H1 (cell line): ENCODE measurements at regions not wholly inside any gene's neighbourhood (a gene's known extent, or its start where the extent isn't known, plus 50 kb on each side); places are given as distances from the start of the nearest gene placed in this dataset.

Experiments
- BRCA1 ChIP-seq: IDR thresholded peaks from 2 replicates; pipeline ENCODE4 v1.6.1; 2012; ENCODE audit warnings: low read depth, low read length, improper control_type of control experiment
- CEBPB ChIP-seq: IDR thresholded peaks from 2 replicates; pipeline ENCODE4 v1.6.1; 2012; ENCODE audit warnings: low read depth, low read length
- CTCF ChIP-seq, 3 experiments: IDR thresholded peaks; 1 replicate in 2 of 3; 2 replicates in 1 of 3; pipeline versions ENCODE4 v1.5.1 to v1.6.1; 2011; ENCODE audit warnings: low read length in 3 of 3, mild to moderate bottlenecking in 3 of 3, inconsistent platforms in 2 of 3, low read depth in 1 of 3, moderate library complexity in 1 of 3; ENCODE audit not compliant: insufficient read depth in 1 of 3; ENCODE audit errors: control extremely low read depth in 1 of 3
- EP300 ChIP-seq, 2 experiments: IDR thresholded peaks; 1 replicate in 1 of 2; 2 replicates in 1 of 2; pipeline ENCODE4 v1.6.1; 2011 to 2012; ENCODE audit warnings: low read depth in 2 of 2, low read length in 2 of 2, mild to moderate bottlenecking in 2 of 2, borderline replicate concordance in 1 of 2, inconsistent platforms in 1 of 2, moderate library complexity in 1 of 2
- EZH2 ChIP-seq: fragments of 200-600 bp; sonication (generic); IDR thresholded peaks from 2 replicates; pipeline ENCODE4 v1.7.1; 2012; ENCODE audit warnings: low read depth, mild to moderate bottlenecking, moderate library complexity, low read length, inconsistent platforms; ENCODE audit not compliant: severe bottlenecking
- GTF2F1 ChIP-seq: IDR thresholded peaks from 2 replicates; pipeline ENCODE4 v1.6.1; 2012; ENCODE audit warnings: low read depth, low read length, improper control_type of control experiment, borderline replicate concordance
- POLR2A ChIP-seq, 2 experiments: IDR thresholded peaks; 1 replicate in 1 of 2; 2 replicates in 1 of 2; pipeline ENCODE4 v1.6.1; 2011; ENCODE audit warnings: low read depth in 2 of 2, low read length in 2 of 2, mild to moderate bottlenecking in 2 of 2; ENCODE audit errors: control extremely low read depth in 1 of 2
- POLR2AphosphoS5 ChIP-seq: IDR thresholded peaks from 2 replicates; pipeline ENCODE4 v1.6.1; 2011; ENCODE audit warnings: low read depth, low read length
- RAD21 ChIP-seq, 2 experiments: IDR thresholded peaks in 1 of 2; conservative IDR thresholded peaks in 1 of 2; 2 replicates each; pipeline ENCODE4 v1.6.1; 2011; ENCODE audit warnings: low read depth in 2 of 2, low read length in 2 of 2, improper control_type of control experiment in 1 of 2, inconsistent platforms in 1 of 2, mild to moderate bottlenecking in 1 of 2, moderate library complexity in 1 of 2
- RFX5 ChIP-seq: IDR thresholded peaks from 2 replicates; pipeline ENCODE4 v1.6.1; 2011; ENCODE audit warnings: low read depth, low read length, improper control_type of control experiment, borderline replicate concordance
- SP1 ChIP-seq: IDR thresholded peaks from 2 replicates; pipeline ENCODE4 v1.6.1; 2011; ENCODE audit warnings: low read depth, low read length
- TAF1 ChIP-seq: IDR thresholded peaks from 2 replicates; pipeline ENCODE4 v1.6.1; 2011; ENCODE audit warnings: mild to moderate bottlenecking, low read depth, low read length
- TEAD4 ChIP-seq: IDR thresholded peaks from 2 replicates; pipeline ENCODE4 v1.6.1; 2012; ENCODE audit warnings: low read depth, low read length, inconsistent platforms, mixed read lengths
- YY1 ChIP-seq: IDR thresholded peaks from 2 replicates; pipeline ENCODE4 v1.6.1; 2011; ENCODE audit warnings: low read depth, mild to moderate bottlenecking, low read length

- no peak for TF ChIP-seq RAD21 (IDR thresholded peaks at IDR 0.05 in 1 of 2, conservative IDR thresholded peaks at IDR 0.05 in 1 of 2; ENCODE audit: low read depth in 2 of 2, low read length in 2 of 2)
- TF ChIP-seq CTCF (IDR thresholded peaks at IDR 0.05; ENCODE audit: control extremely low read depth in 1 of 3, insufficient read depth in 1 of 3, low read depth in 1 of 3, low read length in 3 of 3): no peak
- TF ChIP-seq EP300 (IDR thresholded peaks at IDR 0.05; ENCODE audit: borderline replicate concordance in 1 of 2, low read depth in 2 of 2, low read length in 2 of 2): no peak
- no peak for TF ChIP-seq TAF1
- TF ChIP-seq BRCA1: no peak
- no peak for TF ChIP-seq CEBPB
- TF ChIP-seq RFX5: no peak
- TF ChIP-seq GTF2F1: no peak
- no peak for TF ChIP-seq EZH2
- TF ChIP-seq POLR2AphosphoS5: no peak
- no peak for TF ChIP-seq POLR2A (IDR thresholded peaks at IDR 0.05; ENCODE audit: control extremely low read depth in 1 of 2, low read depth in 2 of 2, low read length in 2 of 2)
- no peak for TF ChIP-seq TEAD4
- no peak for TF ChIP-seq SP1
- no peak for TF ChIP-seq YY1
Measured at GRCh38 chr9:119736491-119737454, 367.5 kb upstream of the BRINP1 start.
